SKM-1 treated with dmso at 0.1 percent for 144 hours (cell line): ENCODE measurements at regions not wholly inside any gene's neighbourhood (a gene's known extent, or its start where the extent isn't known, plus 50 kb on each side); places are given as distances from the start of the nearest gene placed in this dataset.
"Not testable (repeated sequence)": the region's sequence is repeated elsewhere in the genome, so short reads cannot be mapped to it uniquely, and the experiment has no call there.

Experiments used
- DNase-seq: peaks from one replicate; lab custom pipeline; 2025; ENCODE audit not compliant: unreplicated experiment; lab: John Stamatoyannopoulos, UW

GRCh38 chr5:57915536-57915935, 432.9 kb upstream of the ACTBL2 start:
- DNase-seq = no peak

- no peak for DNase-seq
Measured at GRCh38 chr5:57911438-57911837, 428.8 kb upstream of the ACTBL2 start.

GRCh38 chr5:57906671-57907070, 424.1 kb upstream of the ACTBL2 start:
- DNase-seq = no peak

- DNase-seq = no peak
Measured at GRCh38 chr5:57903458-57903857, 420.8 kb upstream of the ACTBL2 start.

GRCh38 chr5:57902095-57902494, 419.5 kb upstream of the ACTBL2 start:
- no peak for DNase-seq

- no peak for DNase-seq
Measured at GRCh38 chr5:57900381-57900944, 417.9 kb upstream of the ACTBL2 start.

GRCh38 chr5:57896576-57896975, 414.0 kb upstream of the ACTBL2 start:
- DNase-seq = no peak

GRCh38 chr5:57895766-57896165, 413.2 kb upstream of the ACTBL2 start:
- no peak for DNase-seq

GRCh38 chr5:57893926-57894325, 411.3 kb upstream of the ACTBL2 start:
- no peak for DNase-seq

- no peak for DNase-seq
Measured at GRCh38 chr5:57891443-57891842, 408.8 kb upstream of the ACTBL2 start.

- peak; percentile 10 for DNase-seq
Measured at GRCh38 chr5:57889558-57889957, 406.9 kb upstream of the ACTBL2 start.

- DNase-seq = no peak
Measured at GRCh38 chr5:57887851-57888621, 405.4 kb upstream of the ACTBL2 start.

- DNase-seq = no peak
Measured at GRCh38 chr5:57884346-57885102, 401.9 kb upstream of the ACTBL2 start.

GRCh38 chr5:57880216-57880615, 397.6 kb upstream of the ACTBL2 start:
- DNase-seq = no peak

- no peak for DNase-seq
Measured at GRCh38 chr5:57878301-57878722, 395.7 kb upstream of the ACTBL2 start.

- no peak for DNase-seq
Measured at GRCh38 chr5:57871496-57871895, 388.9 kb upstream of the ACTBL2 start.

GRCh38 chr5:57870267-57870666, 387.7 kb upstream of the ACTBL2 start:
- not testable (repeated sequence) for DNase-seq

GRCh38 chr5:57863661-57864060, 381.1 kb upstream of the ACTBL2 start:
- no peak for DNase-seq

- no peak for DNase-seq
Measured at GRCh38 chr5:57862942-57863341, 380.3 kb upstream of the ACTBL2 start.

GRCh38 chr5:57862471-57862911, 379.9 kb upstream of the ACTBL2 start:
- no peak for DNase-seq

- no peak for DNase-seq
Measured at GRCh38 chr5:57859626-57860025, 377.0 kb upstream of the ACTBL2 start.

GRCh38 chr5:57858905-57859304, 376.3 kb upstream of the ACTBL2 start:
- no peak for DNase-seq
